NCI-H2107 (cell line): ENCODE measurements at regions not wholly inside any gene's neighbourhood (a gene's known extent, or its start where the extent isn't known, plus 50 kb on each side); places are given as distances from the start of the nearest gene placed in this dataset.
"Not testable (repeated sequence)": the region's sequence is repeated elsewhere in the genome, so short reads cannot be mapped to it uniquely, and the experiment has no call there.

Source experiments
- DNase-seq: peaks from one replicate; lab custom pipeline; 2025; lab: John Stamatoyannopoulos, UW

DNA sequence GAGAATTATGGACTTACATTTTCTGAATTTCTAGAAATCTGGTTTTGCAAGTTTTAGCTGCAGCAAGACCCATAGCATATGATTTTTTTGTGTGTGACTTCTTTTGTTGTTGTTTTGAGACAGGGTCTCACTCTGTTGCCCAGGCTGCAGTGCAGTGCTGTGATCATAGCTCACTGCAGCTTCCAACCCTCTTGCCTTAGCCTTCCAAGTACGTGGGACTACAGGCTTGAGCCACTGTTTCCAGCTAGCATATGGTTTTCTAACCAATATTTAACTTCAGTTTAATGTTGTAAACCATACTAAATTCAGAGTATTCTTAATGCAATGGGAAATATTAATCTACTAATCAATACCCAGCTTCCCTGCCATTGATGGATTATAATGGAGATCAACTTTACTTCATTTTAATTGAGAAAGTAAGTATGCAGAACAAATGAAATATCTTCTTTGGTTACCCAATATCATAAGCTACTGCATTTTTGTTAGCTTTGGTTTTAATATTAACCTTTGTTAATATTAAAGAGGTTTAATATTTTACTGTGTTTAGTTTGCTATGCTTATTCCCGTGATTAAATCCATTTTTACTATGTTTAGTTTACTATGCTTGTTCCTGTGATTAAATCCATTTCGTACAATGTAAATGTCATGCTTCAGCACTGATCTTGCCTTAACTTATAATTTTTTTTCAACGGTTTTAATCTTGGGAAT is 273.4 kb upstream of the TMEFF2 start:
- no peak for DNase-seq

DNA sequence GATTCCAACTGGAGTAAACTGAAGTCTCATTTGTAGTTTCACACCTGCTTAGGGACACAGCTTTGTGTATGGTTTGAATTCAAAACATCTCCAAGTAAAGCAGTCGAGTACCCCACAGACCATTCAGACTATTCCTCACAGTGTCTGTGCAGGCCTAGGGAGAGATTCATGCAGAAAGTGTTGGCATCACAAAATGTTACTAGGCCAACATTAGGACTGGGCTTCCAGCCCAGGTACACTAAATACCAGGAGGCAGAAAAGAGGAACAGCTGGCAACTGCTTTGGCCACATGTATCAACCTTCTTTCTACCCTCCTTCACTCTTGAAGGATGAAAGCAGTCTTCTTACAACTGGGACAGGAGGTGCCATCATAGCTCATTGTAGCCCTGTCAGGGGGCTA is 270.4 kb upstream of the TMEFF2 start:
- no peak for DNase-seq

DNA sequence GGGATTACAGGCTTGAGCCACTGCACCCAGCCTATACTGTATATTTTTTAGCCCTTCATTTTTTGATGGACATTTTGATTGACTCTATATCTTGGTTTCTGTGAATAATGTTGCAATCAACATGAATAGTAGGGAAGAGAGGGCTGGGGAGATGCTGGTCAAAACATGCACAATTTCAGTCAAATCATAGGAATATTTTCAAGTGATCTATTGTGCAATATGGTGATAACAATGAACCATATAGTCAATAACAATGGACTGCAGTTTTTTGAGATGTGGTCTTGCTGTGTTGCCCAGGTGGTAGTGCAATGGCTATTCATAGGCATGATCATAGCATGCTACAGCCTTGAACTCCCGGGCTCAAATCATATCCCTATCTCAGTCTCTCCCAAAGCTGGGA is 264.7 kb upstream of the TMEFF2 start:
- DNase-seq: no peak

DNA sequence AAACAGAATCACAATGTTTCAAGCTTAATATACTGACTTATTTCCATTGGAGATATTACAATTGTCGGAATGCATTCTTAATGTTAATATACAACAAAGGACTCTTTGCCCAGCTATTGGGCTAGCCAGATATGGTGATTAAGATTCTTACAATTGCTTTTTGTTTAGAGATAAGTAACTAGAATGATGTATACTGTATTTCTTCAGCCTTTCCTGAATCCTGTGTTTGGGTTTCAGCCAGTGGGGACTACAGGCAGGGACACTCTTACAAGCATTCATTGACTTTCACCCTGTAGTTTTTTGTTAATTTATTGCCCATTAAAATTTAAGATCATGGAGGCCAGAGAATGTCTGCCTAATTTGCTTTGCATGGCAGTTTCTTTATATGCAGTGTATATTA is 254.1 kb upstream of the TMEFF2 start:
- DNase-seq: no peak

DNA sequence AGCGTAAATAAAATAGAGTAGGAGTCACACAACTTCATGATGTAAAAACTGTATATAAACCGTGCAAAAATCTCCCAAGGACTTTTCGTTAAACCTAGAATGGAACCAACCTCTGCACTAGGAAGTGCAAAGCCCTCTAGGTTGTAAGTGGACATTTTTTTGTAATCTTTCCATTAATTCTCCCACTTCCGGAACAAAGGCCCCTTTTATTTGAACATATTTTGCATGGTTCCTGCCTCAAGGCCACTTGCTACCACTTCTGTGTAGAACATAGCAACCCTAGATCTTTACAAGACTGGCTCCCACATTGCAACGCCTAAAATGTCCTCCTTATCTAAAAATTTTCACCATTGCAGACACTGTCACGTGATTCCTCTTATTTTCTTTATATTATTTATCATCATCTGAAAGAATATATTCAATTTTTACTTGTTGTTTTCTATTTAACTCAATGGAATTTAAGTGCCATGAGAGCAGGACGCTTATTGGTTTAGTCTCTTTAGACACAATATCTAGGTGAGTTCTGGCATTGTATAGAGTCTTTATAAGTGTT is 249.6 kb upstream of the TMEFF2 start:
- no peak for DNase-seq

DNA sequence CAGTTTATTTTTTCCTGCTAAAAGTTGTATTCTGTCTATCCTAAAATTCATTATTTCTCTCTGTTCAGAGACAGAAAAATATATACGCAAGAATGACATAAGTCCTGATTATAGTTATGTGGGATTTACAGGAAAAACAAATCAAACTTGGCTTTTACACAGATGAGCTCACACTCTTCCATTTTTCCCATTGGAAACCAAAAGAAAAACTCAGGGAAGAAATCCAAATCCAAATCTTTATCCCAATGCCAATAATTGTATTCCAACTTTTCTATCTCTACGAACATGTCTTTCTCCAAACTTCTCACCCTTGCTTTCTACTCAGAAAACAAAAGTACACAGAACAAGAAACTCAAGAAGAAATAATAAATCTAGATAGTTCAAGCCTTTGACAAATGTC is 249.1 kb upstream of the TMEFF2 start:
- DNase-seq: no peak

DNA sequence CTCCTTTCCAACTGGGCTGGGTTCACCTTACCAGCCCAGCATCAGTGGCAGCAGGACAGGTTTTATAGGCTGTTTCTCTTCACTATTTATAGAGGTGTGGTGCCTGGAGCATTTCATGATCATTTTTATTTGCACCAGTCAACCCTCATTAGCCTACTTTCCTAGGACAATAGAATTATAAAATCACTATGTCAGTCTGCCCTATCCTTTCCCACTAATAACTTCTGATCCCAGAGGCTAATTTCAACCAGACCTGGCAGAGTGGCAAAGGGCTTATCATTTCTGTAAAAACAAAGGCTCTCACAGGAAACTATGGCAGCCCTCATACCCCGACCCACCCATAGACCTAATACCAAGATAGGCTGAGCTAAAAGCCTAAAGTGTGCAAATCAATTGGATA is 243.5 kb upstream of the TMEFF2 start:
- no peak for DNase-seq

DNA sequence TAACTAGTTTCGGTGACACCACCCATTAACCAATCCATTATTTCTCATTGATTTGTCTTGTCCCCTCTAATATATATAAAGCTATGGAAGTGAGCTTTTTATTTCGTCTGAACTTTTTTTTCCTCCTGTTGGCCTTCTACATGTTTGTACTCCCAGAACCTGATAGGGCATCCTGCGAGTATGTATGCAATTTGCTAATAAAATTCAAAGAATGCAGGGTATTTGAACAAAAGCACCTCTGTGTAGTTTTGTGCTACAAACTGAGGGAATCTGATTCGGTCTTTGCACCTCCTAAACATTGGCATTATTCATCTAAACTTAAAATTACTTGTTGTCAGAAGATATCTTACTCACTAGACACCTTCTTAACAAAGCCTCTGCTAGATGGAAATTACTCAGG is 242.9 kb upstream of the TMEFF2 start:
- no peak for DNase-seq

DNA sequence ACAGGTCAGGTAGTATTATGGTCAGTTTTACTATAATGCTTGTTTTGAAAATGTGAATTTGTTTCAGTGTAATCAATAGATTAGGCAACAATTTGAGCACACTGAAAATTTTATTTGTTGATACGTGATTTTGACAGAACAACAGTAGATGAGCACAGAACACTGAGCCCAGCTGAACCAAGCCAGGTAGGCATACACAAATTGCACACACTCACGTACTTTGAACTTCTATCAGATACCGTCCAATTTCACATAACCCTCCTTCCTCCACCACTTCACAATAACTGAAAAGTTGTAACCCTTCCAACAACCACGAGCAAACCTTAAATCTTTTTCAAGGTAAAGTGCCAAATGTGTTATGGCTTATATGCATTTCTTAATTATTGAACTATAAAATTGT is 229.5 kb upstream of the TMEFF2 start:
- no peak for DNase-seq

DNA sequence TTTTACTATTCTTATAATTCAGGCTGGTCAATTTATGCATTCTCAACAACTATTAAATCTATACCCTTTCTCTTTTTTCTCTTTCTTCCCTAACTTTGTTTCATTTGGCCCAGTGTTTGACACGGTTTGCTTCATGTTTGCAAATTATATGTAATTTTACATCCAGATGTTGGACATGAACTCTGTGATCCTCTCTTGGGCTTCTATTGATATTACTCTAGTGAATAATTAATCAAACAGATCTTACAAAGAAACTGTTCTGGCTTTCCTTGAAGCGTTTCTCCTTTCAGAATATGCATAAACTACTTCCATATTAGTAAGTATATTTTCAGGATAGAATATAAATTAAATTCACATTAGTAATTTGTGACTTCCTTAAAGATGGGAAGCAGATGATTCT is 225.1 kb upstream of the TMEFF2 start:
- no peak for DNase-seq

DNA sequence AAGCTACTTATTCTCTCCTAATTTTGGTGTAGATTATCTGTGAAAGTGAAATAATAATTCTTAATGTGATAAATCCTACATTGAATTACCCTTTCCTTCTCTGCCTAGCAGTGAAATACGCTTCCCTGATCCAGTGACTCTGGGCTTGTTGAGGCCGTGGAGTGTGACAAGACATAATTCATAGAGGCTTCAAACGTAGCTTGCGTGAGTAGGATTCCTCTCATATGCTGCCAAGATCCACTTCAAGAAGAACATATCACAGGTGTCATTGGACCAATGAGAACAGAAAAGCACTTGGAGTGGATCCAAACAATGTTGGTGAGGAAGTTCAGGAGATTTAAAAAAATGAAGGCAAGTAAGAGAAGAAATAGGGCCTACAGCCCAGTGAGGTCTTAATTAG is 221.3 kb upstream of the TMEFF2 start:
- DNase-seq: no peak

DNA sequence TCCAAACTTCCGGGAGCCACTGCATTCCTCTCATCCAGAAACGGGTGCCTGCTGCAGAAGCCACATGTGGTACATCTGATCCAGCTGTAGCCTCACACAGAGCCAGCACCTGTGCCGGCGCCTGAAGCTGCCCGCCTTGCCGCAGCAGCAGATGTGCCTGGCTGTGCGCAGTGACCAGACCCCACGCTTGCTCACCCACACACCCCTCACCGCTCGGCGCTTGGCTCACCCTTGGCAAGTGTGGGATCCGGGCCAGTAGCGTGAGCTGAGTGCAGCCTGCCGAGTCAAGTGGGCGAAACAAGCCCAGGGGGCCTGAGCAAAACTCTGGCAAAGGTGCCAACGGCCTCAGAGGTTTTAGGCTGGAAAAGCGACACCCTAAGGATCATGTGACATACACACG is 220.1 kb upstream of the TMEFF2 start:
- no peak for DNase-seq

DNA sequence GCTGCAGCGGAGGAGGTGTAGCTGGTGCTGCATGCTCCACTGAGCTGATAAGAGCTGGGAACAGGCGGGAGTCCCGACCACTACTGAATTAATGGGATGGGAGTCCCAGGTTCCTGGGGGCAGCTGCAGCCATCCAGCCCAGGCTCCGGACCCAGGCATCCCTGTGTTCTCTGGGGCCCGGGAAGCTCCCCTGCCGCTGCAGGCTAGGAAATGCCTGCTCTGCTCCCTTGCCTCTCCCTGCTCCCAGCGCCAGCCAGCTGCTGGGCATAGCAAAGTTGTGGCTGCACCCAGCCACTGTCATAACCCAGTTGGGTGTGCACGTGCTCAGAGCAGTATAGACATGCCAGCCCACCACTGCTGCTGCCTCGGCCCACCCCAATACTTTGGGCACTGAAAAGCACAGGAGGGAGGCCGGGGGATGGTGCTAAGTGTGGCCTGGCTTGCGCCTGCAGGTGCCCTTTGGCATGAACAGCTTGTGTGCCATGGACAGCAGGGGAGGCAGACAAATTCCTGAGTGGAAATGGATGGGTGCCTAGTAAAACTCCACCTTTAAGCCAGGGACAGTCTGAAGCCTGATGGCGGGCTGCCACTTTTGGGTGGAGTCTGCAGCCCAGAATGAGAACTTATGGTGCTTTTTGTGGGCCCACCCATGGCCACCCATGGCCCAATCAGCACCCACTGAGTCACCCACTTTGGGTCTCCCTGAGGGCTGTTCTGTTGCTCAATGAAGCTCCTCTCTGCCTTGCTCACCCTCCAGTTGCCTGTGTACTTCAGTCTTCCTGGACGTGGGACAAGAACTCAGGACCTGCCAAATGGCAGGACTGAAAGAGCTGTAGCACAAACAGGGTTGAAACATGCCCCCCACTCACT is 219.3 kb upstream of the TMEFF2 start:
- no peak for DNase-seq

DNA sequence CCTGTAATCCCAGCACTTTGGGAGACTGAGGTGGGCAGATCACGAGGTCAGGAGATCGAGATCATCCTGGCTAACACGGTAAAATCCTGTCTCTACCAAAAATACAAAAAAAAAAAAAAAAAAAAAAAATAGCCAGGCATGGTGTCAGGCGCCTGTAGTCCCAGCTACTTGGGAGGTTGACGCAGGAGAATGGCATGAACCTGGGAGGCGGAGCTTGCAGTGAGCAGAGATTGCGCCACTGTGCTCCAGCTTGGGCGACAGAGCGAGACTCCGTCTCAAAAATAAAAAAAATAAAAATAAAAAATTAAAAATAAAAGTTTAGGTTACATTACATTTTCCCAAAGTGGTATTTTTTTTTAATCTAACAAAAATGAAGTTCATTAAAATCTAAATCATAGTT is 218.1 kb upstream of the TMEFF2 start:
- DNase-seq: not testable (repeated sequence)

DNA sequence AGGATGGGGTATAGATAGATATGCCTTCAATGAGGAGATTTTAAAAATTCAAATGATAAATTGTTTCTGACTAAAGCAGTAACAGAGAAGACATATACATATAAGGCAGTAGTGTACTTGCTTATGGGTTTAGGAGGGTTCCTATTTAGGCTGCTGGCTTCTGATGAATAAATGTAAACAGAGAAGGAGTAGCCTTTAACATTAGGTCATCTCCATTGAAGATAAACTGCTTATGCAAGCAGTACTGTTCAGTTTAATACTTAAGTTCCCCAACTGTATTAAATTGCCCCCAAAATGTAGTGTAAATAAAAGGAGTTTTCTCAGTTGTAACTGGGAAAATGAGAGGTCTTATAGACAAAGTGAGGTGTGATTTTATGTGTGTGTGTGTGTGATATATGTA is 217.7 kb upstream of the TMEFF2 start:
- no peak for DNase-seq

DNA sequence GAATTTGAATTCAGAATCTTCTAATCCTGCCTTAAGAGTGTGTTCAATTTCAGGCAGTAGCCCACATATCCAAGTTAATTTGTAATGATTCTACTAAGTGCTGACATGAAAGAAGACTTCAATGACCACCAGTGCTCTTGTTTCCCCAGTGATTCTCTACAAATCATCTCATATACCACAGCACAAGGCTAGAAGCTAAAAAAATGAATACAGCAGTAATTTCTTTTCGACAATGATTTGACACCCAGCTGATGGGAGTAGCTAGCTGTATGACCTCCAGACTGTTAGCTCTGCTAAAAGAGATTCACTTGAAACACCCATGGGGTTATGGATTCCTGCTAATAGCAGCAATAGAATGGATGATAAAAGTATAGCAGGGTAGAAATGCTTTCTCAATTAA is 217.0 kb upstream of the TMEFF2 start:
- no peak for DNase-seq

DNA sequence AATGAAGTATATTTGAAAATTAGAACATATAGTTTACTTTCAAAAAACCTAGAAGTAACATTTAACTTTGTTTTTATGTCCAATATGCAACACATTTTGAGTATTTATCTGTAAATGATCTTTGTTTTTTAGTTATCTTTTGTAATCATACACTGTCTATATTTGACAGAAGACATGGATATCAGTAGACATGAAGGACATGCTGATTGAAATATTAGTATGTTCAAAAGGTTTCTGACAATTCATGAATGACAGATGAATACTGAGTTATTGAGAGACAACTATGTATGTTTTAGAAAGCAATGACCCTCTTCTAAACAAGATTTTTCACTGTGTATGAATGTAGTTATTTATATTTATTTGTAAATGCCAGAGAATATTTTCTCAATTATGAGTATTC is 215.6 kb upstream of the TMEFF2 start:
- DNase-seq: no peak

DNA sequence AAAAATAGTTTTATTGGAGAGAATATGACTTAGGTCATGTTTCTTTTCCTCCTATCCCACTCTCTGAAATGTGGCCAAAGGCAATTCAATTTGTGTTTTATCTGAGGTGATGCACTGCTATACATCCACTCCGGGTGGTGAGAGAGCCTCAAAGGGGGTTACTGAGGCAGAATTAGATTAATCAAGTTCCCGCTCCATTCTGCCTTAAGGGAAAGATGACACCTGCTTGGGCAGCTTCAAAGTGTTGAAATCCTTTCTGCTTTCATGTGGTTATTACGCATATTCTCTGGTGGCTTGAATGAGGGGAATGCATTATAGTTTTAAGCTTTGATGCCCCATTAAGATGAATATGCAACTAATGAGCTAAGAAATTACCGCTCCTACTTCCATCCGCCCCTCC is 213.0 kb upstream of the TMEFF2 start:
- no peak for DNase-seq

DNA sequence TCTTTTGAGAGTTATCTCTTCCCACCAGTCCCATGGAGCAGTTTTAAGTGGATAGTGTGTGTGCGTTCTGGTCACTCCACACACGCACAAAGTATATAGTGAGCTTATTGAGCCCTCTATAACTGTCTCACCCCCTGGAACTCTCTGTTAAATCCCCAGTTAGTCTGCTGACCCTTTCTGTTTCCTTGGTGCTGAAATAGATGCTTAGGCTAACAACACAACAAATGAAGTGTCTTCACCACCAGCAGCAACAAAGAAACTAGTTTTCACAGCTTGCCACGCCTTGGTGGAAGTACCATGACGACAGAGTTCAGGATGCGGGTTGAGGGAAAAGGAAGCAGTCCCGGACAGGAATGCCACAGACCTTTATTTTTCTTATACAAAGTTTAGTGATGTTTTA is 203.5 kb upstream of the TMEFF2 start:
- DNase-seq: no peak

DNA sequence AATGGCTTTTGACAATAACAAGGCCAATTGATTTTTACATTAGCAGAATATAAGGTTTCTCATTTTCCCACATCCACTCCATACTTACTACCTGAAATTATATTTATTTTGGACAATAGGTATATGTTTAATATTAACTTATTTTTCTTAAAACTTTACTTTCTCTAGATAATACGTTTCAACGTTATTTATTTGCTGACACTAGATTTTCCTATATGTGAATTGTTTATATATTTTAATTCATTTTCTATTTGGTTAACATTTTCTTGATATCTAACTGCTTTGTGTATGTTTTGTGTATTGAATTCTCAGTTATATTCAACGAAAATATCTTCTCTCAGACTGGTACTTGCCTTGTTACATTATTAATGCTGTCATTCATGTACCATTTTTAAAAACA is 199.9 kb upstream of the TMEFF2 start:
- no peak for DNase-seq

DNA sequence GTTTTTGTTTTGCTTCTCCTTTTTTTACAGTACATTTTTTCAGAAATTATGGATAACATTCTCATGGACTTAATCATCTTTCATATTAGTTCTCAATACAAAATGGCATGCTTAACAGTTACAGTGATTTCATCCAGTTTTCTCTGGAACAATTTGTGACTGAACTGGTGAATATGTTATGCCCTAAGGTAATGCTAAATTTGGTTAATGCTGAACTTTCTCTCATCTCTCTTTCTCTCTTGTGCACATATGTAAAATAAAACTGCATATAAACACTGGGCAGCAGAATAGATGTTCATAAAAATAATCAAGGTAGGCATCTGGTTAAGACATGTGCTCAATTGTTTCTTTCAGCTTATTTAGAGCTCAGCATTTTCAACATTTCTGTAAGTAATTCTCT is 196.3 kb upstream of the TMEFF2 start:
- DNase-seq: no peak

DNA sequence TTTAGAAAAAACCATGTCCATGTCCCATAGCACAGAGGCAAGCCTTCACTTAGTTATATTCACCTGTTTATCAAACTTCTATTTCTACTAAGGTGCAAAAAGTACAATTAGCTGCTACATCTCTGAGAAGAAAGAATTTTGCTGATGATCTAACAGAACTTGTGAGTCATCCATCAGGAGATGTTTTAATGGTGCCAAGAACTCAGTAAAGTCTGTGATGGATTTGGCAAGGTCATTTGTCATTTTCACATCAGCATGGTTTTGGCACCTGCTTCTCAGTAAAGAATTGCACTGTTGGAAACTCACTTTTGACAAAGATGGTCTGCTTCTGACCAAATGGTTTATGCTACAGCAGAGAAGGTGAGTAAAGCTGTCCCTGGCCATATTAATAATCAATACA is 195.7 kb upstream of the TMEFF2 start:
- no peak for DNase-seq

DNA sequence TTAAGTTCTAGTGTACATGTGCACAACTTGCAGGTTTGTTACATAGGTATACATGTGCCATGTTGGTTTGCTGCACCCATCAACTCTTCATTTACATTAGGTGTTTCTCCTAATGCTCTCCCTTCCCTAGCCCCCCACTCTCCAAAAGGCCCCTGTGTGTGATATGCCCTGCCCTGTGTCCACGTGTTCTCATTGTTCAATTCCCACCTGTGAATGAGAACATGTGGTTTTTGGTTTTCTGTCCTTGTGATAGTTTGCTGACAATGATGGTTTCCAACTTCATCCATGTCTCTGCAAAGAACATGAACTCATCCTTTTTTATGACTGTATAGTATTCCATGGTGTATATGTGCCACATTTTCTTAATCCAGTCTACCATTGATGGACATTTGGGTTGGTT is 189.5 kb upstream of the TMEFF2 start:
- DNase-seq: not testable (repeated sequence)
